Neural cell (in vitro differentiated cells): ENCODE measurements at regions not wholly inside any gene's neighbourhood (a gene's known extent, or its start where the extent isn't known, plus 50 kb on each side); places are given as distances from the start of the nearest gene placed in this dataset.
A peak's percentile ranks its signal among the peaks of the same experiment; 100 is the strongest.

ENCODE experiments used
- H2AFZ ChIP-seq: fragments of 200-600, 300-800 bp; sonication (generic), shearing (Covaris generic); 2 replicates; pipeline ENCODE4 v1.6.0; 2014; ENCODE audit warnings: low read depth, mild to moderate bottlenecking, antibody characterized with exemption, low read length, moderate library complexity
- H3F3A ChIP-seq: fragments of 200-600 bp; shearing (Covaris generic); 2 replicates; pipeline ENCODE4 v1.6.1; 2016; ENCODE audit warnings: mild to moderate bottlenecking, moderate library complexity, mixed read lengths, antibody characterized with exemption, low read length; ENCODE audit not compliant: insufficient read depth, poor library complexity, severe bottlenecking
- H3K27ac ChIP-seq: fragments of 200-600, 300-800 bp; sonication (generic), shearing (Covaris generic); 2 replicates; pipeline ENCODE4 v1.5.1; 2014; ENCODE audit warnings: mild to moderate bottlenecking, low read length, moderate library complexity
- H3K27me3 ChIP-seq: fragments of 300-800, 200-600 bp; sonication (generic), shearing (Covaris generic); 2 replicates; pipeline ENCODE4 v1.6.0; 2014; ENCODE audit warnings: mild to moderate bottlenecking, low read depth, low read length, moderate library complexity; ENCODE audit not compliant: insufficient read depth
- H3K36me3 ChIP-seq: fragments of 300-800, 200-600 bp; sonication (generic), shearing (Covaris generic); 2 replicates; pipeline ENCODE4 v1.5.1; 2014; ENCODE audit warnings: mild to moderate bottlenecking, antibody characterized with exemption, low read length, moderate library complexity; ENCODE audit not compliant: insufficient read depth
- H3K4me2 ChIP-seq: fragments of 300-800, 200-600 bp; sonication (generic), shearing (Covaris generic); 2 replicates; pipeline ENCODE4 v1.6.0; 2014; ENCODE audit warnings: mild to moderate bottlenecking, low read length
- H3K4me3 ChIP-seq: fragments of 300-800, 200-600 bp; sonication (generic), shearing (Covaris generic); 2 replicates; pipeline ENCODE4 v1.5.1; 2014; ENCODE audit warnings: mild to moderate bottlenecking, low read length, moderate library complexity
- H3K79me2 ChIP-seq: fragments of 200-600 bp; shearing (Covaris generic); replicated peaks from 2 replicates; pipeline ENCODE4 v1.6.0; 2014; ENCODE audit warnings: mild to moderate bottlenecking, low read length, moderate library complexity; ENCODE audit not compliant: insufficient read depth
- H3K9ac ChIP-seq: fragments of 300-800, 200-600 bp; sonication (generic), shearing (Covaris generic); 2 replicates; pipeline ENCODE4 v1.6.1; 2016; ENCODE audit warnings: mild to moderate bottlenecking, low read length, mixed read lengths
- H3K9me2 ChIP-seq: fragments of 200-600 bp; shearing (Covaris generic); 2 replicates; pipeline ENCODE4 v1.6.1; 2016; ENCODE audit warnings: mild to moderate bottlenecking, low read length, mixed read lengths; ENCODE audit not compliant: insufficient read depth
- H3K9me3 ChIP-seq: fragments of 200-600, 300-800 bp; sonication (generic), shearing (Covaris generic); 2 replicates; pipeline ENCODE4 v1.6.1; 2016; ENCODE audit warnings: mild to moderate bottlenecking, mixed run types, low read length, moderate library complexity, mixed read lengths
- H4K20me1 ChIP-seq: fragments of 200-600 bp; shearing (Covaris generic); 2 replicates; pipeline ENCODE4 v1.6.1; 2016; ENCODE audit warnings: mild to moderate bottlenecking, mixed run types; ENCODE audit not compliant: insufficient read depth
- CTCF ChIP-seq: fragments of 450-650 bp; IDR thresholded peaks from 2 replicates; pipeline ENCODE4 v1.5.1; 2014; ENCODE audit warnings: antibody characterized with exemption, mild to moderate bottlenecking, moderate library complexity; ENCODE audit not compliant: poor library complexity, severe bottlenecking
- EP300 ChIP-seq: fragments of 450-650 bp; conservative IDR thresholded peaks from 2 replicates; pipeline ENCODE4 v1.6.1; 2014; ENCODE audit warnings: antibody characterized with exemption, mild to moderate bottlenecking, moderate library complexity; ENCODE audit not compliant: poor library complexity, severe bottlenecking
- EZH2 ChIP-seq: fragments of 200-600, 300-800 bp; shearing (Covaris generic), sonication (generic); IDR thresholded peaks from 2 replicates; pipeline ENCODE4 v1.6.1; 2014; ENCODE audit warnings: antibody characterized with exemption, low read length, borderline replicate concordance, mild to moderate bottlenecking; ENCODE audit not compliant: insufficient read depth, poor library complexity, severe bottlenecking
- MXI1 ChIP-seq: fragments of 450-650 bp; conservative IDR thresholded peaks from 2 replicates; pipeline ENCODE4 v1.6.1; 2014; ENCODE audit warnings: antibody characterized with exemption, mild to moderate bottlenecking; ENCODE audit not compliant: poor library complexity, severe bottlenecking
- POLR2AphosphoS5 ChIP-seq: IDR thresholded peaks from 2 replicates; pipeline ENCODE4 v1.6.1; 2012
- RAD21 ChIP-seq: fragments of 450-650 bp; conservative IDR thresholded peaks from 2 replicates; pipeline ENCODE4 v1.6.1; 2014; ENCODE audit warnings: antibody characterized with exemption, mild to moderate bottlenecking, moderate library complexity
- REST ChIP-seq: IDR thresholded peaks from 2 replicates; pipeline ENCODE4 v1.6.1; 2012; ENCODE audit warnings: borderline replicate concordance
- SMC3 ChIP-seq: fragments of 450-650 bp; conservative IDR thresholded peaks from 2 replicates; pipeline ENCODE4 v1.6.1; 2014; ENCODE audit warnings: antibody characterized with exemption, mild to moderate bottlenecking, moderate library complexity; ENCODE audit not compliant: poor library complexity
- TAF1 ChIP-seq: IDR thresholded peaks from 2 replicates; pipeline ENCODE4 v1.6.1; 2012; ENCODE audit warnings: low read depth

- H3K9ac ChIP-seq: no peak overlapping the region
- H3K27me3 ChIP-seq: no peaks in the 10 kb centered on the region
- H3K36me3 ChIP-seq: no peaks in the 10 kb centered on the region
- H3K9me3 ChIP-seq: no peaks in the 10 kb centered on the region
- no peak overlapping the region for H3K4me3 ChIP-seq
- H3F3A ChIP-seq: no peaks in the 10 kb centered on the region
- H3K79me2 ChIP-seq: no peaks in the 10 kb centered on the region
- TF ChIP-seq MXI1: no peak
- no peak for TF ChIP-seq SMC3
- no peak for TF ChIP-seq REST
- no peak for TF ChIP-seq RAD21
- no peak for TF ChIP-seq TAF1
- TF ChIP-seq EP300: no peak
- TF ChIP-seq EZH2: no peak
- TF ChIP-seq POLR2AphosphoS5: no peak
- TF ChIP-seq CTCF: no peak
- H4K20me1 ChIP-seq: no peaks in the 10 kb centered on the region
- H3K9me2 ChIP-seq: no peaks in the 10 kb centered on the region
- no peak overlapping the region for H2AFZ ChIP-seq
- H3K4me2 ChIP-seq: no peak overlapping the region
- H3K27ac ChIP-seq: peak overlapping the region; percentile 7
Observed at GRCh38 chr12:67759829-67760228, 111.3 kb downstream of the DYRK2 start.

- Histone ChIP-seq H3K36me3 (no peaks in the 10 kb centered on the region), H3K27ac (peak overlapping the region; percentile 7), H3K79me2 (no peaks in the 10 kb centered on the region), H3K4me3 (no peak overlapping the region), H3F3A (no peaks in the 10 kb centered on the region), H2AFZ (no peak overlapping the region), H3K9ac (no peak overlapping the region), H4K20me1 (no peaks in the 10 kb centered on the region), H3K9me3 (no peaks in the 10 kb centered on the region), H3K9me2 (no peaks in the 10 kb centered on the region), H3K4me2 (no peak overlapping the region), H3K27me3 (no peaks in the 10 kb centered on the region)
- TF ChIP-seq REST (no peak), POLR2AphosphoS5 (peak; percentile 19), EP300 (no peak), EZH2 (no peak), SMC3 (no peak)
Observed at GRCh38 chr12:67760586-67761275, 112.2 kb downstream of the DYRK2 start.
